H1 (cell line): ENCODE measurements at regions not wholly inside any gene's neighbourhood (a gene's known extent, or its start where the extent isn't known, plus 50 kb on each side); places are given as distances from the start of the nearest gene placed in this dataset.

Experiments
- CTCF ChIA-PET: fragments of 300-600 bp; sonication (Branson Sonifier 250); formaldehyde crosslinking; loops from one replicate; lab custom pipeline; 2021; ENCODE audit not compliant: partially characterized antibody; lab: Charles Lee
- POLR2A ChIA-PET: fragments of 300-600 bp; sonication (Branson Sonifier 250); formaldehyde crosslinking; loops from one replicate; lab custom pipeline; 2021; ENCODE audit warnings: inconsistent platforms; ENCODE audit not compliant: partially characterized antibody; lab: Charles Lee
- DNase-seq, 2 experiments: peaks; one replicate each; pipeline versions ENCODE4 v3.0.0 to v3.0.0-alpha.2; 2010 to 2022; ENCODE audit warnings: low spot score in 2 of 2, low read depth in 1 of 2, mixed read lengths in 1 of 2
- FAIRE-seq: peaks from 2 replicates; lab custom pipeline; 2011; peaks lifted over from hg19 to GRCh38; lab: Jason Lieb, UNC
- H2AFZ ChIP-seq: 2 replicates; pipeline ENCODE4 v1.8.1; 2012; ENCODE audit warnings: low read length, inconsistent platforms
- H2AK5ac ChIP-seq: 2 replicates; pipeline ENCODE4 v1.6.1; 2013; ENCODE audit warnings: low read depth, low read length
- H2BK120ac ChIP-seq: replicated peaks from 2 replicates; pipeline ENCODE3; 2013; ENCODE audit warnings: low read depth, low read length, inconsistent platforms
- H2BK12ac ChIP-seq: 2 replicates; pipeline ENCODE4 v1.6.1; 2013; ENCODE audit warnings: low read depth, low read length
- H2BK15ac ChIP-seq: 2 replicates; pipeline ENCODE4 v1.6.1; 2013; ENCODE audit warnings: low read length
- H2BK20ac ChIP-seq: 2 replicates; pipeline ENCODE4 v1.6.1; 2013; ENCODE audit warnings: low read length
- H2BK5ac ChIP-seq: 2 replicates; pipeline ENCODE4 v1.6.1; 2013; ENCODE audit warnings: low read depth, low read length
- H3K14ac ChIP-seq: 2 replicates; pipeline ENCODE4 v1.6.1; 2013; ENCODE audit warnings: inconsistent platforms; ENCODE audit not compliant: insufficient read length
- H3K18ac ChIP-seq: 2 replicates; pipeline ENCODE4 v1.6.1; 2013; ENCODE audit warnings: low read length; ENCODE audit errors: extremely low read depth
- H3K23ac ChIP-seq: 2 replicates; pipeline ENCODE4 v1.6.1; 2013; ENCODE audit warnings: inconsistent platforms; ENCODE audit not compliant: insufficient read length
- H3K23me2 ChIP-seq: 2 replicates; pipeline ENCODE4 v1.6.1; 2013; ENCODE audit warnings: low read depth, low read length
- H3K27ac ChIP-seq: 2 replicates; pipeline ENCODE4 v1.6.1; 2011; ENCODE audit warnings: low read depth, low read length, inconsistent platforms
- H3K27me3 ChIP-seq, 4 experiments: replicated peaks in 1 of 4; 1 replicate in 1 of 4; 2 replicates in 3 of 4; pipeline versions ENCODE4 v1.6.1 to v1.8.1; 2011 to 2013; ENCODE audit warnings: low read length in 3 of 4, mild to moderate bottlenecking in 3 of 4, inconsistent platforms in 2 of 4, mixed read lengths in 2 of 4, moderate library complexity in 1 of 4; ENCODE audit not compliant: control insufficient read depth in 3 of 4, insufficient read depth in 3 of 4; ENCODE audit errors: extremely low read depth in 1 of 4
- H3K36me3 ChIP-seq, 4 experiments: 2 replicates each; pipeline versions ENCODE4 v1.6.1 to v1.8.1; 2011 to 2013; ENCODE audit warnings: mild to moderate bottlenecking in 4 of 4, low read length in 3 of 4, moderate library complexity in 2 of 4, control low read depth in 1 of 4, inconsistent platforms in 1 of 4; ENCODE audit not compliant: insufficient read depth in 4 of 4, control insufficient read depth in 2 of 4
- H3K4ac ChIP-seq: replicated peaks from 2 replicates; pipeline ENCODE3; 2013; ENCODE audit warnings: low read length, low read depth, mixed read lengths, inconsistent platforms; ENCODE audit not compliant: insufficient read length
- H3K4me1 ChIP-seq, 4 experiments: replicated peaks in 1 of 4; 1 replicate in 1 of 4; 2 replicates in 3 of 4; pipeline versions ENCODE4 v1.6.1 to v1.8.1; 2011 to 2013; ENCODE audit warnings: low read length in 3 of 4, inconsistent platforms in 2 of 4, mixed read lengths in 1 of 4; ENCODE audit not compliant: insufficient read depth in 4 of 4, control insufficient read depth in 3 of 4
- H3K4me2 ChIP-seq, 2 experiments: 2 replicates each; pipeline versions ENCODE4 v1.6.1 to v1.8.1; 2011 to 2013; ENCODE audit warnings: low read depth in 2 of 2, low read length in 2 of 2, control low read depth in 1 of 2, inconsistent platforms in 1 of 2, mild to moderate bottlenecking in 1 of 2; ENCODE audit not compliant: insufficient read depth in 1 of 2
- H3K4me3 ChIP-seq, 4 experiments: fragments of 200-600, 300-600 bp in 1 of 4; sonication (generic), shearing (Covaris generic), sonication (Bioruptor Twin) in 1 of 4; 2 replicates each; pipeline versions ENCODE4 v1.5.1 to v1.8.1; 2011 to 2016; ENCODE audit warnings: low read length in 4 of 4, low read depth in 3 of 4, control low read depth in 2 of 4, inconsistent platforms in 2 of 4, mild to moderate bottlenecking in 2 of 4, mixed read lengths in 1 of 4, moderate library complexity in 1 of 4; ENCODE audit not compliant: insufficient read depth in 2 of 4; ENCODE audit errors: extremely low read depth in 1 of 4
- H3K56ac ChIP-seq: replicated peaks from 2 replicates; pipeline ENCODE3; 2013; ENCODE audit warnings: low read depth, mild to moderate bottlenecking, mixed read lengths, low read length, inconsistent platforms; ENCODE audit not compliant: insufficient read length
- H3K79me1 ChIP-seq: 2 replicates; pipeline ENCODE4 v1.6.1; 2013; ENCODE audit warnings: low read depth, low read length, control low read depth
- H3K79me2 ChIP-seq, 2 experiments: 2 replicates each; pipeline versions ENCODE4 v1.6.1 to v1.8.1; 2012 to 2013; ENCODE audit warnings: low read length in 2 of 2, mild to moderate bottlenecking in 2 of 2, inconsistent platforms in 1 of 2; ENCODE audit not compliant: insufficient read depth in 2 of 2, control insufficient read depth in 1 of 2
- H3K9ac ChIP-seq, 4 experiments: replicated peaks in 1 of 4; 1 replicate in 1 of 4; 2 replicates in 3 of 4; pipeline versions ENCODE4 v1.6.1 to v1.8.1; 2011 to 2013; ENCODE audit warnings: low read depth in 3 of 4, low read length in 3 of 4, control low read depth in 2 of 4, mild to moderate bottlenecking in 2 of 4, moderate library complexity in 2 of 4, inconsistent platforms in 1 of 4; ENCODE audit errors: extremely low read depth in 1 of 4
- H3K9me3 ChIP-seq, 2 experiments: 2 replicates each; pipeline versions ENCODE4 v1.6.1 to v1.8.1; 2012 to 2013; ENCODE audit warnings: mild to moderate bottlenecking in 2 of 2, moderate library complexity in 2 of 2, control low read depth in 1 of 2, inconsistent platforms in 1 of 2, low read depth in 1 of 2, low read length in 1 of 2, mixed read lengths in 1 of 2; ENCODE audit not compliant: insufficient read depth in 2 of 2
- H4K20me1 ChIP-seq, 2 experiments: replicated peaks in 1 of 2; 2 replicates each; pipeline versions ENCODE3 to v1.8.1; 2011 to 2013; ENCODE audit warnings: inconsistent platforms in 2 of 2, low read length in 2 of 2, mild to moderate bottlenecking in 1 of 2; ENCODE audit not compliant: insufficient read depth in 2 of 2, control insufficient read depth in 1 of 2
- H4K5ac ChIP-seq: 2 replicates; pipeline ENCODE4 v1.6.1; 2013; ENCODE audit warnings: low read length, low read depth, mixed read lengths, inconsistent platforms; ENCODE audit not compliant: insufficient read length
- H4K8ac ChIP-seq: 2 replicates; pipeline ENCODE4 v1.8.0; 2013; ENCODE audit warnings: mild to moderate bottlenecking, moderate library complexity, low read length, inconsistent platforms; ENCODE audit not compliant: insufficient read depth; ENCODE audit errors: extremely low read depth
- H4K91ac ChIP-seq: replicated peaks from 2 replicates; pipeline ENCODE3; 2013; ENCODE audit warnings: low read length, mixed read lengths, inconsistent platforms; ENCODE audit not compliant: insufficient read length
- CBX5 ChIP-seq: fragments of 300-800, 300-1000 bp; sonication (generic); IDR thresholded peaks from 2 replicates; pipeline ENCODE4 v1.7.1; 2016; ENCODE audit warnings: antibody characterized with exemption, low read length, low read depth
- EGR1 ChIP-seq: IDR thresholded peaks from 2 replicates; pipeline ENCODE4 v1.6.1; 2011; ENCODE audit warnings: low read depth, low read length, borderline replicate concordance
- HDAC6 ChIP-seq: IDR thresholded peaks from one replicate; pipeline ENCODE4 v1.7.1; 2012; ENCODE audit warnings: low read depth, mild to moderate bottlenecking, inconsistent platforms, low read length, moderate library complexity
- SP4 ChIP-seq: IDR thresholded peaks from 2 replicates; pipeline ENCODE4 v1.6.1; 2012; ENCODE audit warnings: low read length, inconsistent platforms
- WGBS, 2 experiments: shearing (Covaris generic) in 1 of 2; methylation state at CpG; one replicate each; pipeline versions ENCODE4 v1.1.6 to v1.1.7; 2013 to 2015; ENCODE audit warnings: low lambda C conversion rate in 2 of 2, mixed read lengths in 2 of 2, inconsistent platforms in 1 of 2, low coverage in 1 of 2, missing lambda C conversion rate in 1 of 2; ENCODE audit not compliant: insufficient replicate concordance in 2 of 2, insufficient coverage in 1 of 2, insufficient read length in 1 of 2; ENCODE audit errors: extremely low coverage in 1 of 2, missing lambda C conversion rate in 1 of 2; 5-methylcytosine and 5-hydroxymethylcytosine counted together

- no peaks in the 10 kb centered on the region for H3K79me2 ChIP-seq
- H3K14ac ChIP-seq = no peak overlapping the region
- no peak overlapping the region for H2BK5ac ChIP-seq
- no peak overlapping the region for H4K8ac ChIP-seq
- no peaks in the 10 kb centered on the region for H3K36me3 ChIP-seq
- H2BK15ac ChIP-seq = no peak overlapping the region
- no peak overlapping the region for H2BK120ac ChIP-seq
- no peak overlapping the region for H2AK5ac ChIP-seq
- no peak overlapping the region for H2AFZ ChIP-seq
- H3K23ac ChIP-seq = no peak overlapping the region
- H3K4me3 ChIP-seq = no peak overlapping the region
- FAIRE-seq (no peak), DNase-seq (no peak)
- no peak overlapping the region for H3K27ac ChIP-seq
- no peak overlapping the region for H3K18ac ChIP-seq
- POLR2A ChIA-PET = no interaction called here
- H4K20me1 ChIP-seq = no peaks in the 10 kb centered on the region
- H3K56ac ChIP-seq = no peak overlapping the region
- 0 out of 7 replicates have a peak, but pooled peaks cover 0 to 3% (median 0%) of the 10 kb centered on the region in 4 experiments for H3K4me1 ChIP-seq
- no peak overlapping the region for H4K91ac ChIP-seq
- H2BK12ac ChIP-seq = no peak overlapping the region
- no peaks in the 10 kb centered on the region for H3K27me3 ChIP-seq
- no peaks in the 10 kb centered on the region for H3K9me3 ChIP-seq
- H2BK20ac ChIP-seq = no peak overlapping the region
- no peak overlapping the region for H3K4ac ChIP-seq
- no peaks in the 10 kb centered on the region for H3K23me2 ChIP-seq
- WGBS, 2 experiments = 90% methylated on average over 3 of the region's 3 CpGs; no CpG with 5 or more reads in 1 of the 2 experiments
- no peaks in the 10 kb centered on the region for H3K79me1 ChIP-seq
- no peak overlapping the region for H3K9ac ChIP-seq
- no peak overlapping the region for H4K5ac ChIP-seq
- CTCF ChIA-PET = interaction anchor here (0.6 to 5.8 kb wide), 5 partner anchors 13 to 656 kb away, joined by 3 to 52 read pairs (median 4); no protein-coding TSS in a partner anchor
- H3K4me2 ChIP-seq = no peak overlapping the region
- no peak for TF ChIP-seq SP4
- no peak for TF ChIP-seq EGR1
- TF ChIP-seq CBX5 = no peak
- no peak for TF ChIP-seq HDAC6
Observed at GRCh38 chr10:29389493-29389892, 100.6 kb downstream of the LYZL1 start.
